B cell (primary cell): ENCODE measurements at regions not wholly inside any gene's neighbourhood (a gene's known extent, or its start where the extent isn't known, plus 50 kb on each side); places are given as distances from the start of the nearest gene placed in this dataset.

Experiments used
- CTCF ChIP-seq: fragments of 200-600 bp; IDR thresholded peaks from one replicate; pipeline ENCODE4 v1.8.0; 2022; ENCODE audit warnings: antibody characterized with exemption, mild to moderate bottlenecking
- EZH2 ChIP-seq: IDR thresholded peaks from 2 replicates; pipeline ENCODE4 v1.6.1; 2012; ENCODE audit warnings: borderline replicate concordance, low read depth, mild to moderate bottlenecking, moderate library complexity, low read length; ENCODE audit not compliant: insufficient read depth, poor library complexity, severe bottlenecking

DNA sequence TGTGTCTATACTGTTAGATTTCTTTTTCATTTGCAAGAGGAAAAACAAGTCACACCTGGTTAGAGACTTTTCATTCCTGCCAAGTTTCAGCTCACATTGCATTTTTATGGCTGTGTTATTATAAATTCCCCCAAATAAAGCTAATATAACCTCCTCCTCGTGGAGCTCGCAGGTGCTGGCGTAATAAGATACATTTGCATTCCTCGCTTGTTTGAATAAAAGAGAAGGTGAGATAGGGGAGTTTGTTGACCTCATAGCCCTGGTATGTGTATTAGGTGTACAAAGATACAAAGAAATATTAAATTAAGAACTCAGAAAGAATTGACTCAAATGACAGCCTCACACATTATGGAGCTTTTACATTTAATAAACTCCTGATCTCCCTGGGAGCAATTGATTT lies 257.7 kb upstream of the SP8 start:
- TF ChIP-seq CTCF (no peak), EZH2 (no peak)
